ENCODE measurements at regions not wholly inside any gene's neighbourhood (a gene's known extent, or its start where the extent isn't known, plus 50 kb on each side); places are given as distances from the start of the nearest gene placed in this dataset.

DNA sequence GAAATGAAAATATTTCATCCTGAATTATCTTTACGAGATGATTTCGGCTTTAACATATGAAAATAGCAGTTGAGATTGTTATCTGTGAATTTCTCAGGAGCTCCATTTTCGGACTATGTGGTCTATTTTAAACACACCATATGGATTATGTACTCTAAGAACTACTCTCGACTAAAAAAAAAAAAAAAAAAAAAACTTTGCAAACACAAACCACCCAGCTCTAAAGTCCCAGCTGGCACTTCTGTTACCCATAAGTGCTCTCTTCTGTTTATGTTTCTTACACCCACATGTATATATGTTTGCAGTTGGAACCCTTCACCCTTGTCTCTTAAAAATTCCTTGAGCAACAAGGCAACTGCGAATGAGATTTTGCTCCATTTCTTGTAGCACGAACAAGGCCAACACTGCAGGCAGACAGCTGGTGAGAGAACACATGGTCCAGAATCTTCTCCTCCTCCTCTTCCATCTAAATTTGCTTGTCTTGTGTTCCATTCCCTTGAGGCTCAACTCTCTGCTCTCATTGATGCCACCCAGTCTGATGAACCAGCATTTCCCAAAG, 172.7 kb upstream of the HCCS start:
- no peaks in the 10 kb centered on the region for H3K27me3 ChIP-seq (ENCODE audit: control insufficient read depth in 4 of 4, insufficient read depth in 4 of 4, low read length in 3 of 4)
- H3K36me3 ChIP-seq (ENCODE audit: control insufficient read depth in 4 of 4, insufficient read depth in 3 of 4, low read depth in 1 of 4, low read length in 3 of 4): no peaks in the 10 kb centered on the region
- H3K27ac ChIP-seq (ENCODE audit: low read depth in 1 of 2, low read length in 2 of 2): no peak overlapping the region
- H3K9ac ChIP-seq (ENCODE audit: low read depth in 1 of 2, low read length in 2 of 2): no peak overlapping the region
- DNase-seq (ENCODE audit: low spot score): no peak
- H3K4me3 ChIP-seq (ENCODE audit: low read depth in 1 of 3, low read length in 3 of 3): no peak overlapping the region
- H3K4me1 ChIP-seq (ENCODE audit: control insufficient read depth in 4 of 4, insufficient read depth in 4 of 4, low read length in 3 of 4): no peaks in the 10 kb centered on the region
- TF ChIP-seq HNF4G (IDR thresholded peaks at IDR 0.05): no peak
- TF ChIP-seq, protein P1, sequence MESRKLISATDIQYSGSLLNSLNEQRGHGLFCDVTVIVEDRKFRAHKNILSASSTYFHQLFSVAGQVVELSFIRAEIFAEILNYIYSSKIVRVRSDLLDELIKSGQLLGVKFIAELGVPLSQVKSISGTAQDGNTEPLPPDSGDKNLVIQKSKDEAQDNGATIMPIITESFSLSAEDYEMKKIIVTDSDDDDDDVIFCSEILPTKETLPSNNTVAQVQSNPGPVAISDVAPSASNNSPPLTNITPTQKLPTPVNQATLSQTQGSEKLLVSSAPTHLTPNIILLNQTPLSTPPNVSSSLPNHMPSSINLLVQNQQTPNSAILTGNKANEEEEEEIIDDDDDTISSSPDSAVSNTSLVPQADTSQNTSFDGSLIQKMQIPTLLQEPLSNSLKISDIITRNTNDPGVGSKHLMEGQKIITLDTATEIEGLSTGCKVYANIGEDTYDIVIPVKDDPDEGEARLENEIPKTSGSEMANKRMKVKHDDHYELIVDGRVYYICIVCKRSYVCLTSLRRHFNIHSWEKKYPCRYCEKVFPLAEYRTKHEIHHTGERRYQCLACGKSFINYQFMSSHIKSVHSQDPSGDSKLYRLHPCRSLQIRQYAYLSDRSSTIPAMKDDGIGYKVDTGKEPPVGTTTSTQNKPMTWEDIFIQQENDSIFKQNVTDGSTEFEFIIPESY (IDR thresholded peaks at IDR 0.05): no peak
- 90% methylated on average over 6 of the region's 6 CpGs for WGBS
- H3K9me3 ChIP-seq (ENCODE audit: control insufficient read depth in 4 of 4, low read length in 3 of 4): peaks cover 0 to 2% (median 0%) of the 10 kb centered on the region in 4 donors

DNA sequence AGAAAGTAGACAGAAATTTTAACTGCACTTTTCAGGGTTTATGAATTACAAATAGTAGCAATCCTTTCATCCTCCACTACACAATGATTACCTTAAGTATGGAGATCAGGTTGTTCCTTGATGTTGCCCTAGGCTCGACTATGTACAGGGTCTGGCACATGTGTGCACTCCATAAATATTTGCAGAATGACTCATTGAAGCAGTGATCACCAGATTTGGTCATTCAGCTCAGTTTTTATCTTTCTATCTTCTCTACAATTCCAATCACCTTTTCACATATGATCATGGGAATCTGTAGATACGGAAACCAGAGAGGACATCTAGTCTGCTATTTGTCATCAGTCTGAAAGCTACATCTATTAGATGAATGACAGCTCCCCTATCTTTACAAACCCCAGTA, 171.7 kb upstream of the HCCS start:
- no peak overlapping the region for H3K27ac ChIP-seq (ENCODE audit: low read depth in 1 of 2, low read length in 2 of 2)
- no peak for DNase-seq (ENCODE audit: low spot score)
- WGBS: 39% methylated on average over 2 of the region's 2 CpGs
- TF ChIP-seq HNF4A (conservative IDR thresholded peaks at IDR 0.05): peak in 1 of 2 donors; percentile 33
- no peak for TF ChIP-seq FOXA1 (IDR thresholded peaks at IDR 0.05)
- TF ChIP-seq JUND (IDR thresholded peaks at IDR 0.05): peak; percentile 39 to 79
- H3K36me3 ChIP-seq (ENCODE audit: control insufficient read depth in 4 of 4, insufficient read depth in 3 of 4, low read depth in 1 of 4, low read length in 3 of 4): no peaks in the 10 kb centered on the region
- no peaks in the 10 kb centered on the region for H3K27me3 ChIP-seq (ENCODE audit: control insufficient read depth in 4 of 4, insufficient read depth in 4 of 4, low read length in 3 of 4)
- no peak overlapping the region for H3K4me3 ChIP-seq (ENCODE audit: low read depth in 1 of 3, low read length in 3 of 3)
- H3K4me1 ChIP-seq (ENCODE audit: control insufficient read depth in 4 of 4, insufficient read depth in 4 of 4, low read length in 3 of 4): no peaks in the 10 kb centered on the region
- peaks cover 0 to 2% (median 0%) of the 10 kb centered on the region in 4 donors for H3K9me3 ChIP-seq (ENCODE audit: control insufficient read depth in 4 of 4, low read length in 3 of 4)
- H3K9ac ChIP-seq (ENCODE audit: low read depth in 1 of 2, low read length in 2 of 2): no peak overlapping the region

DNA sequence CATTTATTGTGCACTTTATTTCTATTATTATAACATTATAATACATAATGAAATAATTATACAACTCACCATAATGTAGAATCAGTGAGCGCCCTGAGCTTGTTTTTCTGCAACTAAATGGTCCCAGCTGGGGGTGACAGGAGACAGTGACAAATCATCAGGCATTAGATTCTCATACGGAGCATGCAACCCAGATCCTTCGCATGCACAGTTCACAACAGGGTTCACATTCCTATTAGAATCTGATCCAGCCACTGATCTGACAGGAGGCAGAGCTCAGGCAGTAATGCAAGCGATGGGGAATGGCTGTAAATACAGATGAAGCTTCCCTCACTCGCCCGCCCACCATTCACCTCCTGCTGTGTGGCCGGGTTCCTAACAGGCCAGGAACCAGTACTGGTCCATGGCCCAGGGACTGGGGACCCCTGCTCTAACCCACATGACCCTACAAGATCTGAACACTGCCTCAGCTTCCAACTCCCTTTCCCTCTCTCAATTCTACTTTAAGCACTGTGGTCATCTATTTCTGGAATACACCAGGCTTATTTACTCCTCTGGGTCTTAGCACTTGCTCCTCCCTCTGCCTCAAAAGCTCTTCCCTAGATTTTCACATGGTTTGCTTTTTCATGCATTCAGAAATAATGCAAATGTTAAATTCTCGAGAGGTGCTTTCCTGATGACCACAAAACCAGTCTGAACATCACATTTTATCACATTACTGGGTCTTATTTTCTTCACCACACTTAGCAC, 166.8 kb upstream of the HCCS start:
- Histone ChIP-seq H3K4me3 (ENCODE audit: low read depth in 1 of 3, low read length in 3 of 3) (no peak overlapping the region), H3K27ac (ENCODE audit: low read depth in 1 of 2, low read length in 2 of 2) (no peak overlapping the region), H3K27me3 (ENCODE audit: control insufficient read depth in 4 of 4, insufficient read depth in 4 of 4, low read length in 3 of 4) (no peaks in the 10 kb centered on the region), H3K9ac (ENCODE audit: low read depth in 1 of 2, low read length in 2 of 2) (no peak overlapping the region), H3K36me3 (ENCODE audit: control insufficient read depth in 4 of 4, insufficient read depth in 3 of 4, low read depth in 1 of 4, low read length in 3 of 4) (no peaks in the 10 kb centered on the region), H3K4me1 (ENCODE audit: control insufficient read depth in 4 of 4, insufficient read depth in 4 of 4, low read length in 3 of 4) (no peaks in the 10 kb centered on the region), H3K9me3 (ENCODE audit: control insufficient read depth in 4 of 4, low read length in 3 of 4) (no peaks in the 10 kb centered on the region)
- 93% methylated on average over 8 of the region's 8 CpGs for WGBS
- TF ChIP-seq FOXA2 (IDR thresholded peaks at IDR 0.05) (no peak), RXRA (IDR thresholded peaks at IDR 0.05) (no peak), JUND (IDR thresholded peaks at IDR 0.05) (no peak)
- TF ChIP-seq, protein P2, sequence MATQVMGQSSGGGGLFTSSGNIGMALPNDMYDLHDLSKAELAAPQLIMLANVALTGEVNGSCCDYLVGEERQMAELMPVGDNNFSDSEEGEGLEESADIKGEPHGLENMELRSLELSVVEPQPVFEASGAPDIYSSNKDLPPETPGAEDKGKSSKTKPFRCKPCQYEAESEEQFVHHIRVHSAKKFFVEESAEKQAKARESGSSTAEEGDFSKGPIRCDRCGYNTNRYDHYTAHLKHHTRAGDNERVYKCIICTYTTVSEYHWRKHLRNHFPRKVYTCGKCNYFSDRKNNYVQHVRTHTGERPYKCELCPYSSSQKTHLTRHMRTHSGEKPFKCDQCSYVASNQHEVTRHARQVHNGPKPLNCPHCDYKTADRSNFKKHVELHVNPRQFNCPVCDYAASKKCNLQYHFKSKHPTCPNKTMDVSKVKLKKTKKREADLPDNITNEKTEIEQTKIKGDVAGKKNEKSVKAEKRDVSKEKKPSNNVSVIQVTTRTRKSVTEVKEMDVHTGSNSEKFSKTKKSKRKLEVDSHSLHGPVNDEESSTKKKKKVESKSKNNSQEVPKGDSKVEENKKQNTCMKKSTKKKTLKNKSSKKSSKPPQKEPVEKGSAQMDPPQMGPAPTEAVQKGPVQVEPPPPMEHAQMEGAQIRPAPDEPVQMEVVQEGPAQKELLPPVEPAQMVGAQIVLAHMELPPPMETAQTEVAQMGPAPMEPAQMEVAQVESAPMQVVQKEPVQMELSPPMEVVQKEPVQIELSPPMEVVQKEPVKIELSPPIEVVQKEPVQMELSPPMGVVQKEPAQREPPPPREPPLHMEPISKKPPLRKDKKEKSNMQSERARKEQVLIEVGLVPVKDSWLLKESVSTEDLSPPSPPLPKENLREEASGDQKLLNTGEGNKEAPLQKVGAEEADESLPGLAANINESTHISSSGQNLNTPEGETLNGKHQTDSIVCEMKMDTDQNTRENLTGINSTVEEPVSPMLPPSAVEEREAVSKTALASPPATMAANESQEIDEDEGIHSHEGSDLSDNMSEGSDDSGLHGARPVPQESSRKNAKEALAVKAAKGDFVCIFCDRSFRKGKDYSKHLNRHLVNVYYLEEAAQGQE (IDR thresholded peaks at IDR 0.05): no peak
- no peak for DNase-seq (ENCODE audit: low spot score)
